Stomach (tissue), 8 donors: ENCODE measurements at regions not wholly inside any gene's neighbourhood (a gene's known extent, or its start where the extent isn't known, plus 50 kb on each side); places are given as distances from the start of the nearest gene placed in this dataset.
"Not testable (repeated sequence)": the region's sequence is repeated elsewhere in the genome, so short reads cannot be mapped to it uniquely, and the experiment has no call there.

ENCODE experiments used
- DNase-seq, 2 donors: peaks; one replicate each; pipeline versions ENCODE4 v3.0.0 to v3.0.0-alpha.2; 2013 to 2019
- H3K27ac ChIP-seq, 5 donors: fragments of 200-600 bp in 4 of 5; sonication (generic) in 4 of 5; one replicate each; pipeline ENCODE4 v1.5.1; 2013 to 2019; ENCODE audit warnings: mild to moderate bottlenecking in 1 of 5, moderate library complexity in 1 of 5
- H3K27me3 ChIP-seq, 3 donors: fragments of 200-600 bp; sonication (generic); one replicate each; pipeline ENCODE4 v1.5.1; 2017 to 2019; ENCODE audit warnings: mixed run types in 1 of 3
- H3K36me3 ChIP-seq, 4 donors: fragments of 200-600 bp; sonication (generic); 1 replicate in 3 of 4; 2 replicates in 1 of 4; pipeline ENCODE4 v1.5.1; 2016 to 2019
- H3K4me1 ChIP-seq, 4 donors: fragments of 200-600 bp; sonication (generic); one replicate each; pipeline ENCODE4 v1.5.1; 2016 to 2019
- H3K4me3 ChIP-seq, 4 donors: fragments of 200-600 bp; sonication (generic) in 3 of 4; one replicate each; pipeline ENCODE4 v1.5.1; 2016 to 2019; ENCODE audit warnings: mild to moderate bottlenecking in 1 of 4
- H3K9me3 ChIP-seq, 4 donors: fragments of 200-600 bp; sonication (generic); one replicate each; pipeline ENCODE4 v1.5.1; 2016 to 2019
- CTCF ChIP-seq, 7 experiments: fragments of 450-650 bp in 4 of 7; fragments of 200-600 bp in 3 of 7; sonication (generic) in 3 of 7; IDR thresholded peaks; one replicate each; pipeline ENCODE4 v1.5.1; 2016 to 2019; ENCODE audit warnings: antibody characterized with exemption in 7 of 7, control low read depth in 2 of 7, mild to moderate bottlenecking in 1 of 7
- EP300 ChIP-seq: sonication (generic); formaldehyde crosslinking; IDR thresholded peaks from one replicate; pipeline ENCODE4 v1.6.1; 2017; ENCODE audit warnings: antibody characterized with exemption
- POLR2A ChIP-seq, 4 donors: fragments of 450-650 bp; IDR thresholded peaks; one replicate each; pipeline ENCODE4 v1.6.1; 2016; ENCODE audit warnings: antibody characterized with exemption in 4 of 4, control low read depth in 2 of 4, mild to moderate bottlenecking in 1 of 4, moderate library complexity in 1 of 4
- POLR2AphosphoS5 ChIP-seq, 3 donors: sonication (generic); formaldehyde crosslinking; IDR thresholded peaks; one replicate each; pipeline ENCODE4 v1.6.1; 2016; ENCODE audit warnings: antibody characterized with exemption in 3 of 3
- WGBS, 5 donors: extraction: QIAGEN DNeasy Blood & Tissue Kit in 3 of 5; methylation state at CpG; one replicate each; pipeline versions ENCODE4 v1.1.5 to v1.1.7; 2013 to 2018; 5-methylcytosine and 5-hydroxymethylcytosine counted together
- intact Hi-C: fragments of 100-400 bp; cut with DNase I; formaldehyde crosslinking; loops from one replicate; pipeline ENCODE4 v1.15.1; 2023; ENCODE audit warnings: low total_unique reads
- donor health status: healthy with polysubstance abuse.
- donor health status: Bipolar disorder and iron deficiency.
- donor health status: healthy.

- Histone ChIP-seq H3K4me1 (no peaks in the 10 kb centered on the region), H3K27ac (no peak overlapping the region), H3K36me3 (no peaks in the 10 kb centered on the region), H3K9me3 (no peaks in the 10 kb centered on the region), H3K27me3 (no peaks in the 10 kb centered on the region), H3K4me3 (no peak overlapping the region)
- intact Hi-C loops = no loop called here
- 35 to 44% (median 36%) methylated on average over 1 of the region's 1 CpG for WGBS, 5 donors
- no peak for DNase-seq
- no peak for TF ChIP-seq POLR2A (IDR thresholded peaks at IDR 0.05)
- TF ChIP-seq EP300 = no peak
- TF ChIP-seq POLR2AphosphoS5 (IDR thresholded peaks at IDR 0.05) = no peak
- TF ChIP-seq CTCF (IDR thresholded peaks at IDR 0.05) = no peak
These were observed 178.0 kb downstream of the ABCC12 start for GRCh38 chr16:47977802-47978201.

GRCh38 chr16:47976636-47977210 lies 179.1 kb downstream of the ABCC12 start:
- peak in 1 of 2 donors; percentile 2 for DNase-seq
- no peaks in the 10 kb centered on the region for H3K4me1 ChIP-seq
- intact Hi-C loops = no loop called here
- H3K27ac ChIP-seq = no peak overlapping the region
- no peaks in the 10 kb centered on the region for H3K36me3 ChIP-seq
- TF ChIP-seq EP300 = no peak
- no peak for TF ChIP-seq POLR2AphosphoS5 (IDR thresholded peaks at IDR 0.05)
- TF ChIP-seq CTCF (IDR thresholded peaks at IDR 0.05) = no peak
- no peak for TF ChIP-seq POLR2A (IDR thresholded peaks at IDR 0.05)
- H3K27me3 ChIP-seq = no peaks in the 10 kb centered on the region
- H3K4me3 ChIP-seq = no peak overlapping the region
- no peaks in the 10 kb centered on the region for H3K9me3 ChIP-seq
- 60 to 79% (median 77%) methylated on average over 12 of the region's 12 CpGs for WGBS, 5 donors

- H3K27ac ChIP-seq, DNase-seq, H3K27me3 ChIP-seq, H3K9me3 ChIP-seq, intact Hi-C loops, H3K36me3 ChIP-seq, H3K4me1 ChIP-seq, H3K4me3 ChIP-seq: not testable (repeated sequence)
- 87 to 93% (median 91%) methylated on average over 5 of the region's 5 CpGs for WGBS, 5 donors
These were observed 180.8 kb downstream of the ABCC12 start for GRCh38 chr16:47974971-47975370.

- no peaks in the 10 kb centered on the region for H3K4me1 ChIP-seq
- no peaks in the 10 kb centered on the region for H3K36me3 ChIP-seq
- WGBS, 5 donors = 89 to 97% (median 92%) methylated on average over 7 of the region's 7 CpGs
- H3K27me3 ChIP-seq = no peaks in the 10 kb centered on the region
- no peak overlapping the region for H3K4me3 ChIP-seq
- intact Hi-C loops = no loop called here
- no peaks in the 10 kb centered on the region for H3K9me3 ChIP-seq
- no peak for TF ChIP-seq POLR2A (IDR thresholded peaks at IDR 0.05)
- TF ChIP-seq CTCF (IDR thresholded peaks at IDR 0.05) = no peak
- no peak for TF ChIP-seq POLR2AphosphoS5 (IDR thresholded peaks at IDR 0.05)
- no peak for TF ChIP-seq EP300
- H3K27ac ChIP-seq = no peak overlapping the region
- DNase-seq = no peak
These were observed 182.2 kb downstream of the ABCC12 start for GRCh38 chr16:47973552-47973951.

- Histone ChIP-seq H3K27me3 (no peaks in the 10 kb centered on the region), H3K4me3 (no peak overlapping the region), H3K36me3 (no peaks in the 10 kb centered on the region), H3K27ac (no peak overlapping the region), H3K9me3 (no peaks in the 10 kb centered on the region), H3K4me1 (no peaks in the 10 kb centered on the region)
- intact Hi-C loops = no loop called here
- WGBS, 5 donors = 64 to 74% (median 67%) methylated on average over 6 of the region's 6 CpGs
- no peak for DNase-seq
- no peak for TF ChIP-seq POLR2AphosphoS5 (IDR thresholded peaks at IDR 0.05)
- TF ChIP-seq POLR2A (IDR thresholded peaks at IDR 0.05) = no peak
- no peak for TF ChIP-seq EP300
- no peak for TF ChIP-seq CTCF (IDR thresholded peaks at IDR 0.05)
These were observed 183.4 kb downstream of the ABCC12 start for GRCh38 chr16:47972246-47972985.
